ENCODE measurements at regions not wholly inside any gene's neighbourhood (a gene's known extent, or its start where the extent isn't known, plus 50 kb on each side); places are given as distances from the start of the nearest gene placed in this dataset.
A peak's percentile ranks its signal among the peaks of the same experiment; 100 is the strongest.
"Not testable (repeated sequence)": the region's sequence is repeated elsewhere in the genome, so short reads cannot be mapped to it uniquely, and the experiment has no call there.

DNA sequence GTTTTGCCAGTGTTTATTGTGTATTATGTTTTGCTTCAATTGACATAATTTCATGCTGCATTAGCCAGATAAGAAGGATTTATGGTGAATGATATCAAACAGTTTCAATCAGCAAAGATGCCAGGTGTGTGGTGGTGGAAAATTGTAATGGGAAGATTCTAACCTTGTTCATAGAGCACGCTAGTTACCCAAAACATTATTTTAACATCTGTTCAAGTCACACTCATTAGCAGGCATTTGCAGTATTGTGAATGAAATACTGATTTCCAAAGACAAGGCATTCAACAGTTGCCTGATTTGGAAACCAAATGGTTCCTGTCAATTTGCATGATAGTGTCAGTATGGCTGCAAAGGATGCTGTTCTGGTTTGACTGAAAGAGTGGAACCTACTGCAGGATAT, 129.7 kb downstream of the EPC1 start:
- in situ Hi-C loops (cut with HindIII; ENCODE audit: low pct_unique_long_range_greater_than_20kb, low sequenced_read_pairs), result no loop called here
- no peak for DNase-seq (ENCODE audit: low read depth, low spot score)

DNA sequence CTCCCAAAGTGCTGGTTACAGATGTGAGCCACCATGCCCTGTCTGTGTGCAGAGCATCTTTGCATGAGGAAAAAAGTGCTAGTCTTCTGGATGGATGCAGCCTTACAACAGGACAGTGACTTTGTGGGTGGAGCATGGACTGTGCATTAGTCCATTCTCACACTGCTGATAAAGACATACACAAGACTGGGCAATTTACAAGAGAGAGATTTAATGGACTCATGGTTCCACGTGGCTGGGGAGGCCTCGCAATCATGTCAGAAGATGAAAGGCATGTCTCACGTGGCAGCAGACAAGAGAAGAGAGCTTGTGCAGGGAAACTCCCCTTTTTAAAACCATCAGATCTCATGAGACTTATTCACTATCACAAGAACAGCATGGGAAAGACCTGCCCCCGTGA, 133.1 kb downstream of the EPC1 start:
- in situ Hi-C loops (cut with HindIII; ENCODE audit: low pct_unique_long_range_greater_than_20kb, low sequenced_read_pairs), result not testable (repeated sequence)
- peak; percentile 86 for DNase-seq (ENCODE audit: low read depth, low spot score)

DNA sequence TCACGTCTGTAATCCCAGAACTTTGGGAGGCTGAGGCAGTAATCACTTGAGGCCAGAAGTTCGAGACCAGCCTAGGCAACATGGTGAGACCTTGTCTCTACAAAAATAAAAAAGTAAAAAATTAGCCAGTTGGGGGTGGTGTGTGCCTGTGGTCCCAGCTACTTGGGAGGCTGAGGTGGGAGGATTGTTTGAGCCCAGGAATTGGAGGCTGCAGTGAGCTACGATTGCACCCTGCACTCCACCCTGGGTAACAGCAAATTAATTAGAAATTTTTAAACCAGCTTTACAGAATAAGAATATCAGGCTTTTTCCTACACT, 136.0 kb downstream of the EPC1 start:
- DNase-seq (ENCODE audit: low read depth, low spot score), result no peak
- in situ Hi-C loops (cut with HindIII; ENCODE audit: low pct_unique_long_range_greater_than_20kb, low sequenced_read_pairs), result no loop called here

DNA sequence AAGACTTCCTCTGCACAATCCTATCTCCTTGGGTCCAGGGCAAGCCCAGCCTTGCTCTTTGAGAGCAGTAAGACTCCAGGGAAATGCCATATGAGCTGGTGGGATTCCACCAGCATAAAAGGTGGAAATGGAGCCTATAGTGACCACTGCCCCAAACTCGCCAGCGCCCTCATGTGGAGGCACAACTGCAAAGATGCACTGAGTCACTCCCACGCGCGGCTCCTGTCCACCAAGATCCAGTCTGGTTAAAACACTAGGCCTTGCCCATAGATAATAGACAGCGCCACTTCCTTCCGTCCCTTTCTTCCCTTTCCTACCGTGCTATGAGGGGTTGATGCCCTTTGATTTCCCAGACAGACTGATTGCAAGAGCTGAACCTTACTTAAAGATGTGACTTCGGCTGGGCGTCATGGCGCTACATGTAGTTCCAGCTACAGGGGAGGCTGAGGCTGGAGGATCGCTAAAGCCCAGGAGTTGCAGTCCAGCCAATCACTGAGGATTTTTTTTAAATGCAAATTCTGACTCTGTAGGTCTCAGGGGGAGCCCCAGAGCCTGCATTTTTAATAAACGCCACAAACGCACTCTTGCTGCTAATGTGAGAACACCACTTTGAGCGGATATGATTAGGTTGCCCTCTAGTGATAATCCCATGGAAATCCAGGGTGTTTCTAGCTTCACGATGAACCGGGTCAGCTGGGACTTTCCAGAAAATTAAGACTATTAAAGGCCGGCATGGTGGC, 136.5 kb downstream of the EPC1 start:
- peak; percentile 37 for DNase-seq (ENCODE audit: low read depth, low spot score)
- in situ Hi-C loops (cut with HindIII; ENCODE audit: low pct_unique_long_range_greater_than_20kb, low sequenced_read_pairs), result no loop called here

DNA sequence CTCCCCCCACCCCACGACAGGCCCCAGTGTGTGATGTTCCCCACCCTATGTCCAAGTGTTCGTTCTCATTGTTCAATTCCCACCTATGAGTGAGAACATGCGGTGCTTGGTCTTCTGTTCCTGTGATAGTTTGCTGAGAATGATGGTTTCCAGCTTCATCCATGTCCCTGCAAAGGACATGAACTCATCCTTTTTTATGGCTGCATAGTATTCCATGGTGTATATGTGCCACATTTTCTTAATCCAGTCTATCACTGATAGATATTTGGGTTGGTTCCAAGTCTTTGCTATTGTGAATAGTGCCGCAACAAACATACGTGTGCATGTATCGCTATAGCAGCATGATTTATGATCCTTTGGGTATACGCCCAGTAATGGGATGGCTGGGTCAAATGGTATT, 139.0 kb downstream of the EPC1 start:
- in situ Hi-C loops (cut with HindIII; ENCODE audit: low pct_unique_long_range_greater_than_20kb, low sequenced_read_pairs); DNase-seq (ENCODE audit: low read depth, low spot score): not testable (repeated sequence)

GRCh38 chr10:32207544-32207943, 139.4 kb downstream of the EPC1 start:
- DNase-seq (ENCODE audit: low read depth, low spot score), result peak; percentile 52
- in situ Hi-C loops (cut with HindIII; ENCODE audit: low pct_unique_long_range_greater_than_20kb, low sequenced_read_pairs), result no loop called here

- in situ Hi-C loops (cut with HindIII; ENCODE audit: low pct_unique_long_range_greater_than_20kb, low sequenced_read_pairs), result no loop called here
- no peak for DNase-seq (ENCODE audit: low read depth, low spot score)
These were observed 141.3 kb downstream of the EPC1 start for GRCh38 chr10:32205670-32206069.

DNA sequence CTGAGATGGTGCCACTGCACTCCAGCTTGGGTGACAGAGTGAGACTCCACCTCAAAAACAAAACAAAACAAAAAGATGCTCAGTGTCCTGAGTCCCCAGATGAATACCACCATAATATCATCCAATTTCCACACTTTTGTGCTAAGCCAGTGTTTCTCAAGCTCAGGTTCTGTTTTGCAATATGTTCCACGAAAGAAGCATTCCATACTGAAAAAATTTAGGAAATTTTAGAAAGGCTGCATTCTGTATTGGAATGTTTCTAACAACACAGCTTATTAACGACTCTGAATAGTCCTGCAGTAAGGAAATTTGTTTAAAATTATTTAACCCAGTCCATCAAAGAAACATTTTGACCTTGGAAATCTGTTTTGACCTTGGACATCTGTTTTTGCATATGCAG, 142.4 kb downstream of the EPC1 start:
- in situ Hi-C loops (cut with HindIII; ENCODE audit: low pct_unique_long_range_greater_than_20kb, low sequenced_read_pairs), result no loop called here
- DNase-seq (ENCODE audit: low read depth, low spot score), result no peak

DNA sequence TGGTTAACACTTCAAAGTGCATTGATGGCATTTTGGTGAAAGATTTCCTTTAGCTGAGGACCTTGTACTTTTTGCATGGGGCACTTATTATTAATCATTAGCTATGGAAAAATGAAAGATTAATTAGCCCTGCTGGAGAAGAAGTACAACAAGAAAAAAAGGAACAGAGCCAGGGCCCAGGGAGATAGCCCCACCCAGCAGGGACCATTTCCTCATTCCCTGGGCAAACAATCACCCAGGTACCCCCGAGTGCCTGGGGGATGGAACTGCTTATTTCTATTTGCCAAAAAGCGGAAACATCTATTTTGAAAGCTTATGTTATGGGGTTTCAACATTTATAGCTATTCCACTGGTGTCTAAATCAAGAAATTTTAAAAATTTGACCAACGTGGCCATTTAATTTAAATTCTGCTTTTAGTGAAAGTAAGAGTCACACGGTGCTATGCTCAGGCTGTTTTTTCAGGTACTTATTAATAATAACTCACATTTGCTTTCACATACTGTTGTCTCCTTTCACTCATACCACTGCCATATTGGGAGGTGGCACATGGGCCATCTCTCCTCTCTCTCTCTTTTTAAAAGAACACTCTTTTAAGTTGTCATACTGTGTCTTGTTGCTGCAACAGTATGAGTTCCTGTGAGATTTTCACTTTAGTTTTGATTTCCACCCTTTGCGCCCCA, 143.6 kb upstream of the KIF5B start:
- no peak for DNase-seq (ENCODE audit: low read depth, low spot score)
- in situ Hi-C loops (cut with HindIII; ENCODE audit: low pct_unique_long_range_greater_than_20kb, low sequenced_read_pairs), result no loop called here

GRCh38 chr10:32197423-32197822, 141.2 kb upstream of the KIF5B start:
- in situ Hi-C loops (cut with HindIII; ENCODE audit: low pct_unique_long_range_greater_than_20kb, low sequenced_read_pairs), result no loop called here

GRCh38 chr10:32190890-32191491, 134.8 kb upstream of the KIF5B start:
- peak; percentile 58 for DNase-seq (ENCODE audit: low read depth, low spot score)
- in situ Hi-C loops (cut with HindIII; ENCODE audit: low pct_unique_long_range_greater_than_20kb, low sequenced_read_pairs), result no loop called here

More at GRCh38 chr10:32197423-32197822, 141.2 kb upstream of the KIF5B start:
- DNase-seq (ENCODE audit: low read depth, low spot score), result no peak

- in situ Hi-C loops (cut with HindIII; ENCODE audit: low pct_unique_long_range_greater_than_20kb, low sequenced_read_pairs), result no loop called here
- DNase-seq (ENCODE audit: low read depth, low spot score), result peak; percentile 59
These were observed 133.3 kb upstream of the KIF5B start for GRCh38 chr10:32189400-32190084.

DNA sequence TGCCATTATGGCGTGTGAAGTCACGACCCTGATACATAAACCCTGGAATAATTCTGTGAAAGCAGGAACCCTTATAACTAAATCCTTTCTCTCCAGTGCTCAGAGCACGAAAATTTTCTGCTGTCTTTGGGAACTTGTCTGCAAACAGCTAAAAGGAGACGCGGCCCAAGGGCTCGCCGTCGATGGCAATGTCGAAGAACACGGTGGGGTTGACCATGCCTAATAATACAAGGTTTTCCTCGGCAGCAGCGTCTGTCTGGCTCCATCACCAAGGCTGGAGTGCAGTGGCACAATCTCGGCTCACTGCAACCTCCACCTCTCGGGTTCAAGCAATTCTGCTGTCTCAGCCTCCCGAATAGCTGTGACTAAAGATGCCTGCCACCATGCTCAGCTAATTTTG, 132.4 kb upstream of the KIF5B start:
- in situ Hi-C loops (cut with HindIII; ENCODE audit: low pct_unique_long_range_greater_than_20kb, low sequenced_read_pairs); DNase-seq (ENCODE audit: low read depth, low spot score): not testable (repeated sequence)

DNA sequence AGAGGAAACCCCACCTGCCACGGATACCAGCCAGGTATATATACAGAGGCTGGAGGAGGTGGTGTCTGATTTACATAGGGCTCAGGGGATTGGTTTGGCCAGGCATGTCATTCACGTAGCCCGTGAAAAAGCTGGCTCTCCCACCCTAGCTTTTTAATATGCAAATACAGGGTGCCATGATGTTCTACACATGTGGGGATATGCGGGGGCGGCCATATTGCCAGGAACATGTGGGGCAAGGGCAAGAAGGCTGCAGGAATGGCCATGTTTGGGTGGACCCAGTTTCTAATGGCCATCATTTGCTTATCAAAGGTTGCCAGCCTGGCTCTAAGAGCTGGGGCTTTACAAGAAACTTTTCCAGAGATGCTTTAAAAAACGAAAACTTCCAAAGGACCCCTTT, 131.5 kb upstream of the KIF5B start:
- DNase-seq (ENCODE audit: low read depth, low spot score), result no peak
- in situ Hi-C loops (cut with HindIII; ENCODE audit: low pct_unique_long_range_greater_than_20kb, low sequenced_read_pairs), result no loop called here

GRCh38 chr10:32183652-32184051, 127.4 kb upstream of the KIF5B start:
- in situ Hi-C loops (cut with HindIII; ENCODE audit: low pct_unique_long_range_greater_than_20kb, low sequenced_read_pairs); DNase-seq (ENCODE audit: low read depth, low spot score): not testable (repeated sequence)

DNA sequence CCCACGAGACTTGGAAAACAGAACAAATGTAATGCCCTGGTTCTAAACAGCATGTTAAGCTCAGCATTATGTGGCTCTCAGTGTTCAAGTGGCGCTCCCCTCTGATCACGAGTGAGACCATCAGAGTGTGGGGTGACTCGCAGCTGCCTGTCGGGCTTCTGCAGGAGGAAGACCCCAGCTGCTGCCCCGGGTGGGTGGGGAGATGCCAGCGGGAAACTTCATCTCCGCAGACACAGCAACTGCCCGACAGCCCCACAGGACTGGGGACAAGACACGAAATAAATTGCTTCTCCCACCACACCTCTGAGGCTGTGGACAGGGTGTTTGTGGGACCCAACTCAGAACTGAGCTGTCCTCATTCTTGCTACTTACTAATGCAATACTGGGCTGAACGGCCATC, 126.3 kb upstream of the KIF5B start:
- in situ Hi-C loops (cut with HindIII; ENCODE audit: low pct_unique_long_range_greater_than_20kb, low sequenced_read_pairs), result no loop called here
- DNase-seq (ENCODE audit: low read depth, low spot score), result no peak

DNA sequence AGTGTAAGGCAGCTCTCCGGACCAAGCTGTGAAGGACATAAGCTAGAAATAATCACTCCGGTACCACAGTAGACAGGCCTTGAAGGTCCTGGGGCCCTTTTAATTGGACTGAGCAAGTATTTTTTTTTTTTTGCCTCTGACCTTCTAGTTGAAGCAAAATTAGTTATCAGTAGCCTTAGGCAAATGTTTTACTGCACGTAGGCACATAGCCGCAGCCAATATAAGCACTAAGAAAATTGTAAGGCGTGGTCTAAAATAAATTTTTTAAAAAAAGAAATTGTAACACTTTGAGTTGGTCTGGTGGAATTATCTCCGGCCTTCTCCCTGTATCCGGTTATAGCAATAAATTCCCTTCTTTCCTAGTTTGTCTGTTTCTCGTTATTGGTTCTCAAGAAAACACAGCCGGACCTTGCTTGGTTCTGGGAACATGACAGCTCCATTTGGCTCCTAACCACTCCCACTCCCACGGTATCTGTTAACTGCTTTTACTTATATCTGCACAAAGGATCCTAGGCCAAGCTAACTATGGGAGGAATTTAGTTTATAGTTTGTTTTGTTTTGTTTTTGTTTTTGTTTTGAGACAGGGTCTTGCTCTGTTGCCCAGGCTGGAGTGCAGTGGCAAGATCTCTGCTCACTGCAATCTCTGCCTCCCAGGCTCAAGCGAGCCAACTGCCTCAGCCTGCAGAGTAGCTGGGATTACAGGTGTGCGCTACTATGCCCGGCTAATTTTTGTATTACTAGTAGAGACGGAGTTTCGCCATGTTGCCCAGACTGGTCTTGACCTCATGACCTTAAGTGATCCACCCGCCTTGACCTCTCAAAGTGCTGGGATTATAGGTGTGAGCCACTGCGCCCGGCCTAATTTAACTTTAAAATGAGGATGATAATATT, 124.4 kb upstream of the KIF5B start:
- no peak for DNase-seq (ENCODE audit: low read depth, low spot score)
- in situ Hi-C loops (cut with HindIII; ENCODE audit: low pct_unique_long_range_greater_than_20kb, low sequenced_read_pairs), result no loop called here

GRCh38 chr10:32179836-32180235, 123.6 kb upstream of the KIF5B start:
- no peak for DNase-seq (ENCODE audit: low read depth, low spot score)
- in situ Hi-C loops (cut with HindIII; ENCODE audit: low pct_unique_long_range_greater_than_20kb, low sequenced_read_pairs), result no loop called here

Measured in SK-MEL-5 (cell line).